ENCODE measurements at regions not wholly inside any gene's neighbourhood (a gene's known extent, or its start where the extent isn't known, plus 50 kb on each side); places are given as distances from the start of the nearest gene placed in this dataset.
"Not testable (repeated sequence)": the region's sequence is repeated elsewhere in the genome, so short reads cannot be mapped to it uniquely, and the experiment has no call there.

GRCh38 chr7:119640861-119641260, 632.1 kb upstream of the KCND2 start:
- no peak for DNase-seq

DNA sequence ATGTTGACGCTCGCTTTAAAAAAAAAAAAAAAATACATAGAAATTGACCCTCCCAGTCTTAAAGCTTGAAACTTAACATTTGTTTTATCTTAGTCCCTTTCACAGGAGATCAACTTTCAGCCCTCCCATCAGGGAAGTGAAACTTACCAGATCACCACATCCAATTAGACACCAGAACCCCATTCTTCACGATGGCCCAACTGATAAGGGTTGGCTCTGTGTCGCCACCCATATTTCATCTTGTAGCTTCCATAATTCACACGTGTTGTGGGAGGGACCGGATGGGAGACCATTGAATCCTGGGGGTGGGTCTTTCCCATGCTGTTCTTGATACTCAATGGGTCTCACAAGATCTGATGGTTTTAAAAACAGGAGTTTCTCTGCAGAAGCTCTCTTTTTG, 629.4 kb upstream of the KCND2 start:
- no peak for DNase-seq

DNA sequence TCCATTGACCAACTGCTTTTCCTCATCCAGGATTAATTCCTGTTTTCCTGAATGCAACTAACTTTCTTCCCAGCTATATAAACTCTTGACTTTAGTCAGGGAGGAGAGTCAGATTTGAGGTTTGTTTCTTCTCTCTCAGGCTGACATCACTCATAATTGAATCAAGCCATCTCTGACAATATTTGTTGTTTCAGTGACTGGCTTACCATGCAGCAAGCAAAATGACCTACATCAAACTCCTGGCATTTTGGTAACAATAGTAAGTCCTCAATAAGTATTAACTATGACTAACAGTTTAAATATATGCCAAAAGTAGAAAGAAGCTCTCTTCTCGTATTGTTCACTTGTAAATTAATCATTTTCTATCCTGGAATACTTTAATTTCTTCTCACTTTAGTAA, 625.7 kb upstream of the KCND2 start:
- DNase-seq, result no peak

- DNase-seq, result not testable (repeated sequence)
Measured at GRCh38 chr7:119648752-119649151, 624.2 kb upstream of the KCND2 start.

- DNase-seq, result no peak
Measured at GRCh38 chr7:119660080-119660479, 612.9 kb upstream of the KCND2 start.

- DNase-seq, result no peak
Measured at GRCh38 chr7:119664601-119665000, 608.4 kb upstream of the KCND2 start.

DNA sequence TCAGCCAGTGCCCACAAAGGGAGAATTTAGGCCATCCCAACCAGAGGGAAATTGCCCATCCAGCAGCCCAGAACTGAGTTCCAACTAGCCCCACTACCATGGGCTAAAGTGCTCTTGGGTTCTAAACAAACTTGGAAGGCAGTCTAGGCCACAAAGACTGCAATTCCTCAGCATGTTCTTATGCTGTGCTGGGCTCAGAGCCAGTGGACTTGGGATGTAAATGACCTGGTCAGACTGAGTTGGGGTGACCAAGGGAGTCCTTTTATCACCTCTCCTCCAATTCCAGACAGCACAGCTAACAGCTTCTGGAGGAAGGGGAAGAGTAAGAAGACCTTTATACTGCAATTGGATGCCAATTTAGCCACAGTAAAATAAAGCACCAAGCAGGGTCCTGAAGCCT, 607.2 kb upstream of the KCND2 start:
- no peak for DNase-seq

DNA sequence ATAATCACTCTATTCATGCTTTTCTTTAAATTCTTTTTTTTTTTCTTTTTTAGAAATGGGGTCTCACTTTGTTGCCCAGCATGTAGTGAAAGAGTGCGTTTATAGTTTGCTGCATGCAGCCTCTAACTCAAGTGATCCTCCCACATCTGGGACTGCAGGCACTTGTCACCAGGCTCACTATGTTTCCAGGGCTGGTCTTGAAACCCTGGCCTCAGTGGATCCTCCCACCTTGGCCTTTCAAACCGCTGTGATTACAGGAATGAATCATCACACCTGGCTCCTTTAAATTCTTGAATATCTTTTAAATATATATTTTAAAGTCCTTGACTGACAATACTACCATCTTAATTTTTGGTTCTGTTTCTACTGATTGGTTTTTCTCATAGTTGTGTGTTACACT, 591.6 kb upstream of the KCND2 start:
- DNase-seq, result no peak

GRCh38 chr7:119684763-119685162, 588.2 kb upstream of the KCND2 start:
- no peak for DNase-seq

DNA sequence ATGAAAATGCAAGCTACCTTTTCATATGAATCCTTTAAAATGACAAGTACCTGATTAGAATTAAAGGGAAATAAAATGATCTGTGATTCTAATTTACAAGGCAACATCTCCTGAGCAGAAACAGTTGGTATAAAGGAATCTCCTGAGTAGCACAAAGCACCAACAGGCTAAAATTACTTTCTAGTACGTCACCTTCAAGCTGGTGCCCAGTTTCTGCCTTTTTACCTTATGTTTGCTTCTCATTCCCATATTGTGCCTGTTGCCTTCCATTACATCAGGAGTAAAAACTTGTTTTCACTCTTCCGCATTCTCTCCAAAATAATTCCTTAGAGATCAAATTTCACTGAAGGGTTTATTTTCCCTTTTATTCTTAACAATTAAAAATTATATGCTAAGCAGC, 587.1 kb upstream of the KCND2 start:
- no peak for DNase-seq

DNA sequence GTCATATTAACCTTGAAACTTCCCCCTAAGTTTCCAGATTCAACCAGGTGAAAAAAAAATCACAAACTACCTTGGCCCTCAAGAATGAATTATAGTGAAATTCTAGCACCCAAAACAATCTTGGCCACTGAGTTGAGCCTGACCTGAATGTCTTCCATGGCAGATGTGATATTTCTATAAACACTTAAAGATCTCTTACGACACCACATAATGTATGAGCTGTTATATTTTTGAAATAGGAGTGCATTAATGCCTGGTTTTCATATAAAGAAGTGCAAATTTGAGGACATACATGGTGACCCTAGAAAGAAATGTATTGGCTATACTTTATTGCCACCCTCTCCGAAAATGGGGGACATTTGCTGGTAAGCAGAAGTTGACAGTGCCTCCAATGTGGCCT, 584.1 kb upstream of the KCND2 start:
- no peak for DNase-seq

GRCh38 chr7:119692541-119692940, 580.4 kb upstream of the KCND2 start:
- DNase-seq, result no peak

DNA sequence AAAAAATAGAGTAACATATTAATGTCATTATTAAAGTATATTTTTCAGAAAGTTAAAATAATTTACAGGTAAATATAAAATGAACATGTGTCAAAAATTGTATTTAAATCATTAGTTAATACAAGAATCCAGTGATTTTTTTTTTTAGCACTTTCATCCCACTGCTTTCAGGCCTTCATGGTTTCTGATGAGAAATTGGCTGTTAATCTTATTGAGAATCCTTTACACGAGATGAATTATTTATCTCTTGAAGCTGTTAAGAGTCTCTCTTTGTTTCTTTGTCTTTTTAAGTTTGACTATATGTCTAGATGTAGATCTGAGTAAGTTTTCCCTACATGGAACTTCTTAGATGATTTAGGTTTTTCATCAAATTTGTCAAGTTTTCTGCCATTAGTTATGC, 578.5 kb upstream of the KCND2 start:
- DNase-seq, result no peak

GRCh38 chr7:119696336-119696735, 576.6 kb upstream of the KCND2 start:
- DNase-seq, result no peak

DNA sequence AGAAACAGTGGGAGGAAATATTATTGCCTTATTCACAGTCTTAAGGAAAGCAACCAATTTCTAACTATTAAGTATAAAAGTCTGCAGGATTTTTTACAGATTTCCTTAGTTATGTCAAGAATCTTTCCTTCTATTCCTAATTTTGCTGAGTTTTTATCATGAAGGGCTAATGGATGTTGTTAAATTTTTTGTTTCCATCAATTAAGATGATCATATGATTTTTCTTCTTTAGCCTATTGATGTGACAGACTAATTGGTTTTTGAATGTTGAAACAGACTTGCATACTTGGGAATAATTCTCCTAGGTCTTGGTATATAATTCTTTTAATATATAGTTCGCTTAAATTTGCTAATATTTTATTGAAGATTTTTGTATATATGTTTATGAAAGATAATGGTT, 569.1 kb upstream of the KCND2 start:
- no peak for DNase-seq

- DNase-seq, result no peak
Measured at GRCh38 chr7:119706608-119707007, 566.4 kb upstream of the KCND2 start.

DNA sequence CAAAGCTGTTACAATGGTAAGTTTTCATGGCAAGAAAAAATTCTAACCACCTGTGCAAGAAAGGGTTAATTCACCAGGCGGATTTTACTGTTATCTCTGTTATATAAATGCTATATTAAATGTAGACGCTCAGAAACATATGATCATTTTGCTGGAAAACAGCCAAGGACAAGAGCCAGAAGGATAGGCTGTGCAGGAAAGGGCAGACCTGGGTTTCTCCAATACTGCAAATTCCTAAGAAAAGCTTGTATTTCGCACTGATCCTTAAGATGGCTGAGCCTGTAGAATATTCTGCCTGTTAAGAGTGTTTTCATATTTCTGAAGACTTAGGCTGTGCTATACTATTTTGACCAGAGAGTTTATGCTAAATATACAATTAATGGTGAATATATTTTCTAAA, 564.1 kb upstream of the KCND2 start:
- no peak for DNase-seq

DNA sequence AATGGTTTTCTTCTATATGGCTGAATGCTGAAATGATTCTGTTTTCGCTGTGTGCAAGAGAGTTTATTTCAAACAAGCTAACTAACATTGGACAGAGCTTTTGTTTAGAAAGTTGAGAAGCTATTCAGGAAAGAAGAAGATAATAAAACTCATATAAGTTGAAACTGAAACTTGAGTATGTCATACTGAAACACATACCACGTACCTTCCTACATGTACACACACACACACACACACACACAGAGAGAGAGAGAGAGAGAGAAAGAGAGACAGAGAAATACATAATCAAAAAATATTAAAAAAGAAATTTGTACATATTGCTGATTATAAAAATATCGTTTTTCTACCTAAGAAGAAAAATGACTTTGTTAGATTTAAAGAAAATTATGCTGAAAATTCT, 561.9 kb upstream of the KCND2 start:
- DNase-seq, result no peak

- no peak for DNase-seq
Measured at GRCh38 chr7:119712886-119713462, 560.0 kb upstream of the KCND2 start.

GRCh38 chr7:119713606-119714005, 559.4 kb upstream of the KCND2 start:
- DNase-seq, result no peak

DNA sequence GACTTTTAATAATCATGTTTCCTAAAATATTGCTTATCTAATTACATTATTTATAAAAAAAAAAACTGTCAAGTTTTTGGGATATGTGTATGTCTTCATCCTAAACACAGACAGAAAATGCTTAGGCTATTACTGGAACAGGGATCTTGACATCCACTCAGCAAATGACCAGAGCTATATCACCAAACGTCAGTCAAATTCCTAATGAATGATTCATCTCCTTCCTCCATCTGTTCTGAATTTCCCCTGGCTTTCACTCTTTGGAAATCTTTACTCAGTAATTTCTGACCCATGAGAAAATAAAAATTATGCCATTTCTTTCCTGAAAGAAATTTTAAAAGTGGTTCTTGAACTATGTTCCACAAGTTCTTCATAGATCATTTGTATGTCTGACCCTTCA, 552.4 kb upstream of the KCND2 start:
- DNase-seq, result no peak

DNA sequence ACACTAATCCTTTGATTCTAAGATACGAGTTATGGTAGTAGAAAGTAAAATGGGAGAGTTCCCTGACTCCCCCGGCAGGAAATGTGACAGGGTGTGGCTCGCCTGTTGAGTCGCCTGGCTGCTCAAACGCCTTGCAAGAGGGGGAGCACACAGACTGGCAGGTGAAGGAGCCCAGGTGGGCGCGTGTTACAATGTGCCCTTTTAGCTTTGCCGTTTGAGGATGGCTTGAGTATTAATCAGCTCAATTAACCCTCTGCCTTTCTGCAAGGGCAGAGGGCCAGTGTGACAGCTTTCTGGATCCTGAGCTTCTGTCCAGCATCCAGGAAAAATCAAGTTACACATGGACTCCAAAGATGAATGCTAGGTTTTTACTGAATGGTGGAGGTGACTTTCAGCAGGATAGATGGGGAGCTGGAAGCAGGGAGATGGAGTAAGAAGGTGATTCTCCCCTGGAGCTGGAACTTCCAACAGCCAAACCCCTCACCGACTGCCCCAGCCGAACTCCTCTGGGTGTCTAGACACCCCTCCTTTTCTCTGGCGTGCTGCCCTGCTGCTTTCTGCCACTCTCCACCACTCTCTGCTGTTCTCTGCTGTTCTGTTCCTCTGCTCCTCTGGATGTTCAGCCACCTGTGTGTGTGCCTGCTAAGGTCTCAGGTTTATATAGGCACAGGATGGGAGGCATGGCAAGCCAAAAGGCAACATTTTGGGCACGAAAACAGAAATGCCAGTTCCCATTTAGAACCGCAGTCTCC, 548.8 kb upstream of the KCND2 start:
- no peak for DNase-seq

DNA sequence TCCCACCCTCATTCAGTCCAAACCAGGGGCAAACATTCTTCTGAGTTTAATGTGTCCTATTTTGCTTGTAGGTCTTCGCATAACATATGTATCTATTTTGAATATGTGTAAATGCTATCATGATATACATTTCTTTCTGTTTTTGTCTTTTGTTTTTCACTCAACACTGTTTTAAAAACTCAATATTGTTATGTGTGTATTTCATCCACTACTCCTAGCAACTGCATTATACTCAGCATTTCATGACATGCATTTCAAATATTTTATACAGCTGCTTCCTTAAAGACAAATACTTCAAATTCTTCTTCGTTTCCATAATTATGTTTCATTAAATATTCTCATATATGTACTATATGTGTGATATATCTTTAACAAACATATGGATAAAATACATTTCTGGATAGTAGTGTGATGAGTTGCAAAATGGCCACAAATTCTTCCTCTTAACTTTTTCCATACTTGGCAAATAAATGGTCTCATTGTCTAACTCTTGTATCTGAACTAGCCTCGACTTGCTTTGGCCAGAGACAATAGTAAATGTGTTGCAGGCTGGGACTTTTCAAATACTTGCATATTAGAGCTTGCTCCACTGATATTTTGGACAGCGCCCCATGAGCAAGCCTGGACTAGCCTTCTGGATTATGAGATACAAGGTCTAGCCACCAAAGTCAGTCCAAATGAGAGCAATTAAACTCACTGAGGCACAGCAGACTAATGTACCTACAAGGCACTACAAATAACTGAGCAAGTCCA, 539.7 kb upstream of the KCND2 start:
- no peak for DNase-seq

- no peak for DNase-seq
Measured at GRCh38 chr7:119737390-119737789, 535.6 kb upstream of the KCND2 start.

Data from COR-L47 (cell line).